Osteoblast (primary cell): ENCODE measurements at regions not wholly inside any gene's neighbourhood (a gene's known extent, or its start where the extent isn't known, plus 50 kb on each side); places are given as distances from the start of the nearest gene placed in this dataset.

ENCODE experiments used
- DNase-seq: peaks from one replicate; pipeline ENCODE4 v3.0.0; 2011; ENCODE audit warnings: low spot score, mixed read lengths; ENCODE audit not compliant: insufficient read length; ENCODE audit errors: missing footprints
- H2AFZ ChIP-seq: 2 replicates; pipeline ENCODE4 v1.6.0; 2011; ENCODE audit warnings: mild to moderate bottlenecking, low read length
- H3K27ac ChIP-seq: 2 replicates; pipeline ENCODE4 v1.5.1; 2011; ENCODE audit warnings: mild to moderate bottlenecking, low read depth, low read length, moderate library complexity
- H3K27me3 ChIP-seq: 2 replicates; pipeline ENCODE4 v1.6.0; 2012; ENCODE audit warnings: mild to moderate bottlenecking, control low read depth, inconsistent platforms, low read length, moderate library complexity; ENCODE audit not compliant: insufficient read depth
- H3K36me3 ChIP-seq: 2 replicates; pipeline ENCODE4 v1.5.1; 2011; ENCODE audit warnings: mild to moderate bottlenecking, low read length, control low read depth, moderate library complexity; ENCODE audit not compliant: insufficient read depth
- H3K4me1 ChIP-seq: 2 replicates; pipeline ENCODE4 v1.5.1; 2011; ENCODE audit warnings: mild to moderate bottlenecking, low read length, control low read depth, moderate library complexity; ENCODE audit not compliant: insufficient read depth
- H3K4me2 ChIP-seq: 2 replicates; pipeline ENCODE4 v1.6.0; 2011; ENCODE audit warnings: mild to moderate bottlenecking, low read length; ENCODE audit not compliant: insufficient read depth
- H3K4me3 ChIP-seq: fragments of 200-600 bp; sonication (generic); 3 replicates; pipeline ENCODE4 v1.5.1; 2012; ENCODE audit warnings: mild to moderate bottlenecking, low read length, inconsistent platforms; ENCODE audit not compliant: insufficient read depth
- H3K79me2 ChIP-seq: 2 replicates; pipeline ENCODE4 v1.6.0; 2012; ENCODE audit warnings: mild to moderate bottlenecking, low read length, control low read depth, inconsistent platforms; ENCODE audit not compliant: insufficient read depth
- H3K9me3 ChIP-seq: 2 replicates; pipeline ENCODE4 v1.5.1; 2011; ENCODE audit warnings: low read depth, low read length, control low read depth
- H4K20me1 ChIP-seq: 2 replicates; pipeline ENCODE4 v1.6.0; 2012; ENCODE audit warnings: mild to moderate bottlenecking, low read length, control low read depth; ENCODE audit not compliant: insufficient read depth
- CTCF ChIP-seq: IDR thresholded peaks from 2 replicates; pipeline ENCODE4 v1.5.1; 2011; ENCODE audit warnings: mild to moderate bottlenecking, low read depth, low read length, moderate library complexity; ENCODE audit errors: extremely low read depth

DNA sequence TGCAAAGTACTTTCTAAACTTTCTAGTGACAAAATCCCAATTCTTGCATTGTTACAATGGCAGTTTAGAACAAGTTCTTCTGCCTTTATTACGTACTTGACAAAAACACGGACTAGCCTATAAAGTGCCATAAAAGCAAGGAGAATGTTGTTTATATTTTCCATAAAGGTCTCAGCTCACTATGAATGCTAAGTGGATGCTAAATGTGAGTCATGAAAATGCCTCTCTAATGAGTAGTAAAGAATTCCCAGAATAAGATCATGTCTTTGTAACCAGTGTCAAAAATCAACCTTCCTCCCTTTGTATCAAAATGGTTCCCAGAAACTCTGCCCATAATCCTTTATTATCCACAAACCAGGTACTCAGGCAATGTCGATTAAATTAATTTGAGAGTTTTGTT lies 539.8 kb upstream of the SLIT2 start:
- H3K4me2 ChIP-seq, result no peak overlapping the region
- no peaks in the 10 kb centered on the region for H3K4me1 ChIP-seq
- H3K4me3 ChIP-seq, result no peak overlapping the region
- no peaks in the 10 kb centered on the region for H3K36me3 ChIP-seq
- H2AFZ ChIP-seq, result peak overlapping the region; percentile 60
- DNase-seq, result no peak
- H3K27me3 ChIP-seq, result no peaks in the 10 kb centered on the region
- no peaks in the 10 kb centered on the region for H3K9me3 ChIP-seq
- no peaks in the 10 kb centered on the region for H3K79me2 ChIP-seq
- no peak for TF ChIP-seq CTCF
- no peak overlapping the region for H3K27ac ChIP-seq
- H4K20me1 ChIP-seq, result no peaks in the 10 kb centered on the region

GRCh38 chr4:19707876-19708275 lies 543.8 kb upstream of the SLIT2 start:
- DNase-seq, result no peak
- H3K9me3 ChIP-seq, result no peaks in the 10 kb centered on the region
- no peaks in the 10 kb centered on the region for H4K20me1 ChIP-seq
- no peaks in the 10 kb centered on the region for H3K79me2 ChIP-seq
- H3K4me3 ChIP-seq, result no peak overlapping the region
- TF ChIP-seq CTCF, result no peak
- H3K36me3 ChIP-seq, result no peaks in the 10 kb centered on the region
- H3K27me3 ChIP-seq, result no peaks in the 10 kb centered on the region
- H3K4me1 ChIP-seq, result no peaks in the 10 kb centered on the region
- H3K4me2 ChIP-seq, result no peak overlapping the region
- H3K27ac ChIP-seq, result no peak overlapping the region
- H2AFZ ChIP-seq, result no peak overlapping the region

DNA sequence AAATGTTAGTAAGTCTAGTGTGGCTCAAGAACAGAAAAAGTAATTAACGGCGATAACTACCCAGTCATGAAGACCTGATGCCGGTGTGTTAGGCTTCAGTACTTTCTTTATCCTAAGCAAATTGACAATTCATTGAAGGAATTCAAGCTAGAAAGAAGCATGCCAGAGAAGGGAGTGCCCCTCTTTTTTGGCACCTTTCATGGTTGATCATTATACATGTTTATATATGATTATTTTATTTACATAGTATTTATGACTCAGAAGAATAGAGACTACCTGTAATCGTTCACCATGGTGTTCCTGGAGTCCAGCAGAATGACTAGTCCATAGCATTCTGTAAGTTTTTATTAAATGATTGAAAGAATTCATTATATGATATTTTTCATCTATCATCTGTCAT lies 548.3 kb upstream of the SLIT2 start:
- Histone ChIP-seq H3K36me3 (no peaks in the 10 kb centered on the region), H3K27ac (no peak overlapping the region), H3K9me3 (no peaks in the 10 kb centered on the region), H4K20me1 (no peaks in the 10 kb centered on the region), H3K79me2 (no peaks in the 10 kb centered on the region), H3K4me3 (no peak overlapping the region), H3K4me1 (peaks cover 5% of the 10 kb centered on the region), H3K27me3 (no peaks in the 10 kb centered on the region), H3K4me2 (no peak overlapping the region), H2AFZ (no peak overlapping the region)
- TF ChIP-seq CTCF, result no peak
- no peak for DNase-seq

GRCh38 chr4:19700992-19701391 lies 550.7 kb upstream of the SLIT2 start:
- TF ChIP-seq CTCF, result no peak
- Histone ChIP-seq H3K9me3 (no peaks in the 10 kb centered on the region), H3K4me2 (no peak overlapping the region), H3K4me1 (peaks cover 5% of the 10 kb centered on the region), H3K4me3 (no peak overlapping the region), H2AFZ (peak overlapping the region; percentile 44), H3K36me3 (no peaks in the 10 kb centered on the region), H3K79me2 (no peaks in the 10 kb centered on the region), H3K27me3 (no peaks in the 10 kb centered on the region), H4K20me1 (no peaks in the 10 kb centered on the region), H3K27ac (no peak overlapping the region)
- no peak for DNase-seq
